T-cell (primary cell): ENCODE measurements at regions not wholly inside any gene's neighbourhood (a gene's known extent, or its start where the extent isn't known, plus 50 kb on each side); places are given as distances from the start of the nearest gene placed in this dataset.
"Not testable (repeated sequence)": the region's sequence is repeated elsewhere in the genome, so short reads cannot be mapped to it uniquely, and the experiment has no call there.

Source experiments
- ATAC-seq, 4 experiments: fragments of 200-7000 bp in 3 of 4; fragments of 150-1000 bp in 1 of 4; cut with Tn5 transposase; replicated peaks in 1 of 4; 1 replicate in 3 of 4; 2 replicates in 1 of 4; pipeline ENCODE4 v1.10.0; 2021; ENCODE audit warnings: moderate library complexity in 3 of 4, mild to moderate bottlenecking in 2 of 4, moderate number of reproducible peaks in 1 of 4
- CTCF ChIA-PET, 2 donors: fragments of 300-600 bp; sonication (Branson Sonifier 250); formaldehyde crosslinking; loops; one replicate each; lab custom pipeline; 2022; ENCODE audit warnings: antibody characterized with exemption in 2 of 2; lab: Charles Lee
- POLR2A ChIA-PET, 2 donors: fragments of 300-600 bp; sonication (Branson Sonifier 250); formaldehyde crosslinking; loops; one replicate each; lab custom pipeline; 2022; ENCODE audit warnings: antibody characterized with exemption in 2 of 2; lab: Charles Lee
- DNase-seq, 35 experiments: peaks; one replicate each; pipeline versions ENCODE4 v3.0.0 to v3.0.0-alpha.2; 2013 to 2023
- H3K27ac ChIP-seq: one replicate; pipeline ENCODE4 v1.5.1; 2013; ENCODE audit warnings: low read length
- H3K27me3 ChIP-seq, 2 experiments: replicated peaks in 1 of 2; 1 replicate in 1 of 2; 2 replicates in 1 of 2; pipeline versions ENCODE4 v1.6.1 to v1.7.0; 2013; ENCODE audit warnings: low read length in 1 of 2, mixed read lengths in 1 of 2; ENCODE audit not compliant: control insufficient read depth in 2 of 2, insufficient read depth in 2 of 2; ENCODE audit errors: extremely low read depth in 1 of 2
- H3K36me3 ChIP-seq, 2 donors: 1 replicate in 1 of 2; 2 replicates in 1 of 2; pipeline versions ENCODE4 v1.6.1 to v1.7.0; 2013; ENCODE audit warnings: low read length in 1 of 2; ENCODE audit not compliant: control insufficient read depth in 2 of 2, insufficient read depth in 1 of 2; ENCODE audit errors: extremely low read depth in 1 of 2
- H3K4me1 ChIP-seq, 2 experiments: 1 replicate in 1 of 2; 2 replicates in 1 of 2; pipeline versions ENCODE4 v1.6.1 to v1.7.0; 2013; ENCODE audit warnings: low read length in 2 of 2, mixed read lengths in 1 of 2; ENCODE audit not compliant: insufficient read depth in 2 of 2, control insufficient read depth in 1 of 2; ENCODE audit errors: extremely low read depth in 1 of 2
- H3K4me3 ChIP-seq, 2 donors: 1 replicate in 1 of 2; 2 replicates in 1 of 2; pipeline versions ENCODE4 v1.5.1 to v1.7.0; 2013; ENCODE audit warnings: mild to moderate bottlenecking in 2 of 2, low read length in 1 of 2, moderate library complexity in 1 of 2; ENCODE audit not compliant: control insufficient read depth in 1 of 2; ENCODE audit errors: extremely low read depth in 1 of 2
- H3K9me3 ChIP-seq: 2 replicates; pipeline ENCODE4 v1.7.0; 2013
- H3K27ac Mint-ChIP-seq, 2 donors: one replicate each; pipeline ENCODE4 v1.8.0; 2020 to 2021; ENCODE audit warnings: mild to moderate bottlenecking in 2 of 2, mixed read lengths in 2 of 2
- H3K27me3 Mint-ChIP-seq, 2 donors: one replicate each; pipeline ENCODE4 v1.8.0; 2021 to 2022; ENCODE audit warnings: mixed read lengths in 2 of 2
- H3K36me3 Mint-ChIP-seq: one replicate; pipeline ENCODE4 v1.8.0; 2021; ENCODE audit warnings: mixed read lengths
- H3K4me1 Mint-ChIP-seq, 3 donors: one replicate each; pipeline ENCODE4 v1.8.0; 2020 to 2022; ENCODE audit warnings: mixed read lengths in 3 of 3, mild to moderate bottlenecking in 1 of 3
- H3K4me3 Mint-ChIP-seq, 3 donors: one replicate each; pipeline ENCODE4 v1.8.0; 2020 to 2022; ENCODE audit warnings: mild to moderate bottlenecking in 3 of 3, mixed read lengths in 3 of 3, moderate library complexity in 3 of 3
- H3K9me3 Mint-ChIP-seq, 3 donors: one replicate each; pipeline ENCODE4 v1.8.0; 2020 to 2022; ENCODE audit warnings: mixed read lengths in 3 of 3
- WGBS: methylation state at CpG from one replicate; pipeline ENCODE4 v1.1.5; 2013; ENCODE audit warnings: missing lambda C conversion rate; ENCODE audit not compliant: insufficient coverage; 5-methylcytosine and 5-hydroxymethylcytosine counted together

DNA sequence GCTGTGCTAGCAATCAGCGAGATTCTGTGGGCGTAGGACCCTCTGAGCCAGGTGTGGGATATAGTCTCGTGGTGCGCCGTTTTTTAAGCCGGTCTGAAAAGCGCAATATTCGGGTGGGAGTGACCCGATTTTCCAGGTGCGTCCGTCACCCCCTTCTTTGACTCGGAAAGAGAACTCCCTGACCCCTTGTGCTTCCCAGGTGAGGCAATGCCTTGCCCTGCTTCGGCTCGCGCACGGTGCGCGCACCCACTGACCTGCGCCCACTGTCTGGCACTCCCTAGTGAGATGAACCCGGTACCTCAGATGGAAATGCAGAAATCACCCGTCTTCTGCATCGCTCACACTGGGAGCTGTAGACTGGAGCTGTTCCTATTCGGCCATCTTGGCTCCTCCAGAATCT is 56.1 kb upstream of the H2AZ1 start:
- DNase-seq, H3K4me3 ChIP-seq, H3K4me1 Mint-ChIP-seq, H3K9me3 Mint-ChIP-seq, H3K4me3 Mint-ChIP-seq, H3K36me3 Mint-ChIP-seq, H3K27ac Mint-ChIP-seq, H3K4me1 ChIP-seq, POLR2A ChIA-PET, H3K27me3 ChIP-seq, H3K9me3 ChIP-seq, H3K36me3 ChIP-seq, CTCF ChIA-PET, ATAC-seq, H3K27ac ChIP-seq: not testable (repeated sequence)
- peaks cover 5 to 16% of the 10 kb centered on the region in 2 donors for H3K27me3 Mint-ChIP-seq
- WGBS, result no CpG with 5 or more reads among the region's 23 CpGs
